ENCODE measurements at regions not wholly inside any gene's neighbourhood (a gene's known extent, or its start where the extent isn't known, plus 50 kb on each side); places are given as distances from the start of the nearest gene placed in this dataset.

DNA sequence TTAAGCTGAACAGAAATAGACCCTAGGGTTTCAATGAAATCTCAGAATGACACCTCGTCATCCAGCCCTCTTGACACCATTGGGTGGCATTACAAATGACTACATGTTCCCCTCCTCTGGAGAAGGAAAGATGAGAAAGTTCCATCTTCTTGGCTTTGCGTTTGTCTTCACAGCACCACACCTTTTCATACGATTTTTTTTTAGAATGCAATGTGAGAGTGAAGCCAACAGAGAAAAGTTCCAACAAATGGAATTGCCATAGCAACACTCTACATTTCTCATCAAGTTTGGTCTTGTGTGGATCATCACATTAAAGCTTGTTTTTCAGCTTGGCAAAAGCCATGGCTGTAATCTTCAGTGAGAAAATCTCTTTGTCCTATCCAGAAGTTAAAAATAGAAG, 183.4 kb upstream of the SNX7 start:
- DNase-seq = no peak

GRCh38 chr1:98472878-98473277, 188.6 kb upstream of the SNX7 start:
- DNase-seq = no peak

DNA sequence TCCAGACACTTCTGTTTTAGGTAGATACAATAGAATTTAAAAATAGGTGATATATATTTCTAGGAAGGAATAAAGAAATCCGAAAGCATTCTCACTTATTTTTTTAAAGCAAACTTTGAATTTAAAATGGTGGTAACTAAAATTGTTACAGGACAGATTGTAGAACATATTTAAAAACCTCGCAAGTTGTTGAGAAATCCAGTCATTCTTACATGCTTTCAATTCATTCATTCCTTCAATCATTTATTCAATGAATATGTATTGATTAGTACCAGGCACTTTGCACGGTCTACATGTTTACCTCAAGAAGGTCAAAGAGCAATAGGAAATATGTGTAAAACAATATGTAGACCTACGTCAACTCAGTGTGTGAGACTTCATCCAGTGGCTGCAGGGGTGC, 189.9 kb upstream of the SNX7 start:
- DNase-seq = no peak

- DNase-seq = peak; percentile 37
Measured at GRCh38 chr1:98468111-98468717, 193.3 kb upstream of the SNX7 start.

GRCh38 chr1:98467586-98467985, 193.9 kb upstream of the SNX7 start:
- DNase-seq = no peak

DNA sequence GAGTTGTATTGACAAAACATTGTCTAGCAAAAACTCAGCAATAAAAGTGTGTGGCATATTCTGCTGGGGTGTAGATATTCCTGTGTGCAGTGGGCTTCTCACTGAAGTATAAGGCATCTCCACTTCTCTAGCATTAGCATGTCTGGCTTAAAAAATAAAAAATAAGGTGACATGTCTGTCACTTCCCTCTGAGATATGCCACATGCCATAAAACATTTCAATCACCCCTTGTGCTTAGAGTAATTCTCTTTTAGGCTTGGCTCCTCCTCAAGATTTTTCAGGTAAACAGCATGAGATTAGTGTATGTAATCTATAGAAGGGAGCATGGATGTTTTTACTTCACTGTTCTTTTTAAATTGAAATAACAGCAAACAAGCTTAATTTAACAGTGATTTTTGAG, 194.4 kb upstream of the SNX7 start:
- DNase-seq = no peak

GRCh38 chr1:98461873-98462385, 199.6 kb upstream of the SNX7 start:
- DNase-seq = no peak

DNA sequence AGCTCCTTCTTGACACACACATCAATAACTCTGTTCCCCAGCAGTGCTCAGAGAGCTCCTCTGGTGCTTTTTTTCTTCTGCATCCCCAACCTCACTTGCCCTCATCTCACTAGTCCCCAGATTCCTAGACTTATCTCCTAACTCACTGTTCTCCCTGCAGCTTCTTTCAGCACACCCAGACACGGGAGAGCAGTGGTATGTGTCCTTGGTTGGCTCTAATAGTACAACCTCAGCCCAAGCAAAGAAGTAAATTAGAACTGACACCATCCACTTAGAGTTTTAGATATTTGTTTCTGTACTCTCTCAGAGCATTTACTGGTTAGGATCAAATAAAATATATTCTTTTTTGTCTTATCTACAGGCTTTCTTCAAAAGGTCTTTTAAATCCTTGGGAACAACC, 201.4 kb upstream of the SNX7 start:
- no peak for DNase-seq

- no peak for DNase-seq
Measured at GRCh38 chr1:98459486-98459870, 202.0 kb upstream of the SNX7 start.

DNA sequence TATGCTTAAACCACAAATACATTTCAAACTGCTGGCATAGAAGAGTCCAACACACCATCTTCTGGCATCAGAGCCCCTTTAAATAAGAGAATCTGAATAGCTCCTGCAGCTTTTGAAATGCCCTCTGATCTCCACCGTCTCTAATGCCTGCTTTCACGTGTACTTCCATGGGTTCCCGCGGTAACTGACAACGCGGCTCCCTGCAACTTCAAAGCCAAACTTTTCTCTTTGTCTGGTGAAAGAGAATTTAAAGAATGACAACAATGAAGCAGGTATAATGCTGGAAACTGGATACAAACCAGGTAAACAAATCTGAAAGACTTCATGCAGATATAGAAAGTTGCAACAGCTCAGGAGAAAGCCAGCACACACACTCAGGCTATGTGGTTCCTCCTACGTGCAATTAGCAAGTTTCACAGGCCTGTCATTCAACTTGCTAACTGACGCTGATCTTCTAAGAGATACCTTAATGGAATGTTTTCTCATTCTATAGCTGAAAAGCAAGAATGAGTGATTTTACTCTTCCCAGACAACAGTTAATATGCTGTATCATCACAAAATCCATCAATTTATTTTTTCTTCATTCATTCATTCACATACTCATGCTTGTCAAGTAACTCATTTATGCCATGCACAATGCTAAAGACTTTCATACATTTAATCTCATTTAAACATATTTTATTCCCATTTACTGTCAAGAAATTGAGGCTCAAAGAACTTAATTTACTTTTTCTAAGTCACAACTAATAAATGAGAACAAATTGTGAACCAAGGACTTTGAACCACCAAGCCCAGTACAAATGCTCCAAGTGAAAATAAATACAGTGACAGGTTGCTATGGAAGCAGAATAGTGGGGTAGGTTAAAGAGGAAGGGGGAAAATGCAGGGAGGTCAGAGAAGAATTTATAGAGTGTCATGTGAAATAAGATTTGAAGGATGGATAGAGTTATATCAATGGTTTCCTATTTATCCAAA, 202.7 kb upstream of the SNX7 start:
- DNase-seq = no peak

GRCh38 chr1:98457248-98457647, 204.3 kb upstream of the SNX7 start:
- DNase-seq = no peak

DNA sequence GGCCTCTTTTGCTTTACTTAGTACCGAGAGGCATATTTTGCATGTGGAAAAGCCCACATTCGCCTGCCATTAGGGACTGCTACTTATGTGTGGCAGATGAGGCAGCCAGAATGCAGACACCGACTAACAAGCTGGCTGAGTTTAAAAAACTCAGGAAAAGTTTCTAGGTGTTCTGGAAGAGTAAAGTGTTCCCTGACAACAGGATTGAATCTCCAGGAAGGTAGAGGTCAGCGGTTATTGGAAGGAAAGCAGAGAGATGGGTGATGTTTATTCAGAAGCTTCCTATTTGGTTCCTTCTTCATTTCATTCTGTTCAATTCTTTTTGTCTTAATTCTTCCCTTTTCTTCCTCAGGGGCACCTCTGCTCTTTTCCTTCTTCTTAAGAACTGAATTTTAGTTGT, 206.9 kb upstream of the SNX7 start:
- DNase-seq = no peak

DNA sequence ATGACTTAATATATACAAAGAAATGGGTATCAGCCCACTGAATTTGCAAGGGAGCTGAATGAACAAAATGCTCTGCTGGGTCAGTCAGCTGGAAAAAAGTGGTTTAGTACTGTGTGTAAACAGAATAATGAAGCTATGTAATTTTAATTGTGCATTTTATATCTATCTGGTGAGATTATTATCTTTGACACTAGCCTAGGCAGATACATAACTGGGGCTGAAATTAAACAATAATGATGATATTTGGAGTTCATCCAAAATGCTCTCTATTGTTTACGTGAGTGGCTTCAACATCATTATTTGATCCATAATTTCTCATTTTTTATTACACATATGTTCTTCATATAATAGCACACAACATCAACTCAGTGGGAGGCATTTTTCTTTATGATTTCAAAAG, 208.5 kb upstream of the SNX7 start:
- DNase-seq = peak; percentile 48

- DNase-seq = no peak
Measured at GRCh38 chr1:98452162-98452561, 209.4 kb upstream of the SNX7 start.

- DNase-seq = no peak
Measured at GRCh38 chr1:98441281-98441680, 220.2 kb upstream of the SNX7 start.

DNA sequence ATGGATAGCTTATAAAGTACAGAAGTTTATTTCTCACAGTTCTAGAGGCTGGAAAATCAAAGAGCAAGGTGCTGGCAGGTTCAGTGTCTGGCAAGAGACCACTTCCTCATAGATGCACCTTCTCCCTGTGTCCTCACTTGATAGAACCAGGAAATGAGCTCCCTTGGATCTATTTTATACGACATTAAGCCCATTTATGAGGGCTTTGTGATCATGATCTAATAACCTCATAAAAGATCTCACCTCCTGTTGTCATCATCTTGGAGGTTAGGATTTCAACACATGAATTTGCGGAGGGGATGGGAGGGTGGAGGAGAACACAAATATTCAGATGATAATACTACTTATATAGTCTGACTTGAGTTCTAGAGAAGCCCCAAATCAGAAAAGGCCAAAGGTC, 222.1 kb upstream of the SNX7 start:
- no peak for DNase-seq

DNA sequence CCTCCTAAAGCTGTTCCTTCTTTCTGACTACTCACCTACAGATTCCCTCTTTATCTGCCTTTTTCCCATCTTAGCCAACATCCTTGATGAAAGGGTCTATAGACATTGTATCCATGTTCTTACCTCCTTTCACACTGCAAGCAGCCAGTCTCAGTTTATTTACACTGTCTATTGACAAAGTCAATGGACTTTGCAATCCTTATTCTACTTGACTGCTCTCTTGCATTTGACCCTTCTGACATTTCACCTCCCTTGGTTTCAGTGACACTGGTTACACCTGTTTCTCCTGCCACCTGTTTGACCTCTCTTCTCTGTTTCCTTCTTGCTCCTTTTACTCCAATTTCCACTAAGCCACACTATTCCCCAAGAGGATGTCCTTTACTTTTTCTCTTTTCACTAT, 224.0 kb upstream of the SNX7 start:
- DNase-seq = no peak

GRCh38 chr1:98437011-98437410, 224.5 kb upstream of the SNX7 start:
- no peak for DNase-seq

DNA sequence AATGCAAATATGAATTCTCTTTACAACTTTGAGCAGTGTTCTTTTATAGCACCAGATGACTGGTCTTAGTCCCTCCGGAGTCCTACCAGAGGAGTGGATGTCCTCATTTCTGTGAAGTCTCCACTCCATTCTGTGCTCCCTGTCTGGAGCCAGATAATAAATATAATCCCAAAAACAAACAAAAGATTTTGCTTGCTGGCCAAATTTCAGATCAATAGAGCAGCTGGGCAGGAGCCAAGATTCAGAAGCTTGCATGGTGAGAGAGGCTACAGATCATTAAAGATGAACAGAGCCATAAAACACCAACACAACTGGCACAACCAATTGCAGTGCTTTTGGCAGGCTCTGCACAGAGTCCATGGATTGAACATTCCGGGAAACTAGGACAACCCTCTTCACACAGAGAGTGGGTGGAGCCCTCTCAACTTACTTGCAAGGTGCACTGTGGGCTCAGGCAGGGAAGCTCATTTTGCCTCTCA, 231.5 kb upstream of the SNX7 start:
- DNase-seq = peak; percentile 85

DNA sequence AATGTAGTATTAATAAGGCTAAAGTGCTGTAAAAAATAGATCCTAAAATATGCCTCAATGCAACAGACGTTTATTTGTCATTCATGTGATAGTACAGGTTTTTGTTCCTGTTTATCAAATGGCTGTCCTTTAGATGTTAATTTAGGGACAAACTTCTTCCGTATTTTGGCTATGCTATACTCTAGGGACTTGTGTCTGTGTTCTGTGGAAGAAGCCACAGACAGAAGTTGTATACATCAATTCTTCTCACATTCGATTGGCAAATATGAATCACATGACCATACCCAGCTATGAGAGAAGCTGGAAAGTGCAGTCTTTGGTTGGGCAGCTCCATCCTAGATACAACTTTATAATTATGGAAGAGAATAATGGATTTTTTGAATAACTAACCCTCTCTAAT, 232.7 kb upstream of the SNX7 start:
- no peak for DNase-seq

GRCh38 chr1:98427664-98428063, 233.9 kb upstream of the SNX7 start:
- DNase-seq = no peak

- no peak for DNase-seq
Measured at GRCh38 chr1:98426092-98426491, 235.4 kb upstream of the SNX7 start.

DNA sequence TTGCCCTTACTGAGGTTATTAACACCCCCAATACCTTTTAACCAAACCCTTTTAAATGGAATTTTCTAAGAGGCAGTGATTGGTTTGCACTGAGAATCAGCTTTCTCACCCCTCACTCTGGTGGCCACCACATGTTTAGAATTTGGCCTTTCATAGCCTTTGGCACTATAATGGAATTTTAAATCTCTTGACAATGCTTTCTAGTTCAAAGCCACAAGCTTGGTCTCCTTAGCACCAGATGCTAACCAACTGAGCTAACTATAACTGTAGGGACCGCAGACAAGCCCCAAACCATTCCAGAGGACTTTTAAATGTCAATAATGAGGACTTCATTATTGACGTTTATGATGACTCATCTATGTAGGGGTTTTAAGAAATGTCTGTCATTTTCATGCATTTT, 238.7 kb upstream of the SNX7 start:
- no peak for DNase-seq

DNA sequence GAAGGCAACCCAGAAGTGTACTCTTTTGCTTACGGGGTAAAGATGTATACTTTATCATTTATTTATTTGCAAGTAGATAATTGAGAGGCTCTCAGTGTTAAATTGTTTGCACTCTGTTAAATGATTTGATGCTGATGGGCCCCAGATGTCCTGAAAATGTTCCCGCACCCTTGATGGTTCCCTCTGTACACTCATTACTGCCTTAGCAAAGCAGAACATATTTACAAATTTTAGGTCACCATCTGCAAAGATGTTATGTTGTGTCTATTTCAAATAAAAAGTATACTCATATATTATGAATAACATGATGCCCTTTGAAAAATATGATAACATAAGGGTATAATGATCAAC, 240.5 kb upstream of the SNX7 start:
- peak; percentile 12 for DNase-seq

Data from NCI-H748 treated with DMSO at 0.1 percent for 48 hours (cell line).